T-helper 9 cell (primary cell): ENCODE measurements at regions not wholly inside any gene's neighbourhood (a gene's known extent, or its start where the extent isn't known, plus 50 kb on each side); places are given as distances from the start of the nearest gene placed in this dataset.
"Not testable (repeated sequence)": the region's sequence is repeated elsewhere in the genome, so short reads cannot be mapped to it uniquely, and the experiment has no call there.

Source experiments
- DNase-seq: peaks from one replicate; pipeline ENCODE4 v3.0.0-alpha.2; 2020

DNA sequence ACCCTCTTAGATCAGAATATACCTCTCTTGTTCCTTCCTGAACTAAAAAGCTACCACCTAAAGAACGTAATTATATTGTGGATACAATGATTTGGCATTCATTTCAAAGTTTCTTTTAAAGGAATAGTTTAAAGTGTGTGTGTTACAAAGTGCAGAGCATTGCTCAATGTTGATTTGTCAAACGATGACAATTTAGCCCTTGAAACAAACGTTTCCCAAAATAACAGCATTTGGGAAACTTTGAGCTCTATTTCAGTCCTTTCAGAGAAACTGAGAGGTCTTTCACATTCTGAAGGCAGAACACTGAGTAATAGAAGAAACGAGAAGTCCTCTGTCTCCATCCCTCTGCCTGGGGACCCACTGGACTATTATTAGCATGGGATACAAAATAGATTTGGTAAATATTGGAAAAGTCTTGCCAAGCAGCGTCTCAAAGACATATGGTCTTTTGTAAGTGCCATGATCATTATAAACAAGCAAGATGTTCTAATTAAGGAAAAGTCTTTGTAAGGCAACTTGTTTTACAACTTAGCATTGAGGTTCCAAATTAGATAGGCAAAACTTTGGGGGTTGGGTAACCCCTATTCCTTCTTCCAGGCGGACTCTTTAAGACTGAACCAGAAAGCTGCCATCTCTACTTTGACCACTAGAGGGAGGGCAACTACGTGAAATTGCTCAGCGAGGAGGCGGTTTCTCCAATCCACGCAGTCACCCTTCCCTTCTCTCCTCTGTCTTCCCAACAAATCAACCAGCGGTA, 208.8 kb downstream of the RNF144B start:
- peak; percentile 6 for DNase-seq

DNA sequence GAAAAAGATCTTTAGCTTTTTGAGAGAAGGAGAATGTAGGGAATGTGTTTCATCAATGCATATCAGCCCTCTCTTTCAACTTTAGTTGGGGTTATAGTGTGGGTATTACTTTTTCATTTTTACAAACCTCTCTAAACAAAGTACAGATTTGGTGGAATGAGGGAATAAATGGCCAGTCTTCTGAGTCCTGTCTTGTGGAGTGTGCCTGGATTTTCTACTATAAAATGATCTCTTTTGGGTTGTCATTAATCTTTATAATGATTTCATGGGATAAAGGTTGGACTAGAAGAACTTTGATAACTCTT, 209.3 kb downstream of the RNF144B start:
- no peak for DNase-seq

DNA sequence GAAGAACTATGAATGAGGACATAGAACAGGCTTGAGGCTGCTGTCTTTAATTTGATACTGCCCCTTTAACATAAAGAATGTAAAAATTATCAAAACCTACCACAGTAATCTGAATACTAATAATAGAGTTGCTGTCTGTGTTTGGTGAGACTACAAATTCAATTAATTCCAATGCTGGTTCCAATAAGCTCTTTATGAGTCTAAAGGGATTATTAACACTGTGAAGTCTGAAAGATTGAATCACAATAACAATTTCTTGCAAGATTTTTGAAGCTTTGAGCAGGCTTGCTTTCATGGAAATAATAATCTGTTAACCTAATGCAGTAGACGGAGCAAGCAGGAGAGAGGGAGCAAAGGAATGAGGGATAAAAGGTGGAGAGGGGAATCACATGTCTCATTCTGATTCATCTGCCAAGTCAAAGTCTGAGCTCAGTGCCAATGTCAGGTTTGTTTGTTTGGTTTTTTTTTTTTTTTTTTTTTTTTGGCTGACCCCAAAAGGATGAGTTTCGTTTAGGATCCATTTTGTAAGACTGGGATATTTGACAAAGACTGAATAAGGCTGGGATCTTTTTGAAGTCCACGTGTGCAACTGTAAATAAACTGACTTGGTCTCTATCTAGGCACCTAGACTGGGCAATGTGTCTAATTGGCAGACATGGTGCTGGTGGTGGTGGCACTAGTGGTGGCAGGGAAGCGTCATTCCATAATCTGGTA, 211.6 kb downstream of the RNF144B start:
- no peak for DNase-seq

DNA sequence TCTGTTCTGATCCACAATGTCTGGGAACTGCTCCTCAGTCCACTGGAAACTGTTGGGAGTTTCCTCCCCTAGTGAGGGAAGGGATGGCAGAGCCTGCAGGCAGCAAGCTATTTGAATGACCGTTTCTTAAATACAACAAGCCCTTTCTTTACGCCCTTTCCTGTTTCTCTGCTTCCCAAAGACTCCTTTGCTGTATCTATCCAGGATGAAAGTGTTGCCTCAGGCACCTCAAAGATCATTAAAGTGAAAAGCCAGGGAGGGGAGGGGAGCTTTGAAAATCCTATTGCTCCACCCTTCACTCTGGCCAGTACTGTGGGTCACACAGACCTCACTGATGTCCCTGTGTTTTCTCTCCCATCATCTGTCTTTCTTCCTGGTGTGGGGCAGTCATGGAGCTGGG, 213.1 kb downstream of the RNF144B start:
- no peak for DNase-seq

DNA sequence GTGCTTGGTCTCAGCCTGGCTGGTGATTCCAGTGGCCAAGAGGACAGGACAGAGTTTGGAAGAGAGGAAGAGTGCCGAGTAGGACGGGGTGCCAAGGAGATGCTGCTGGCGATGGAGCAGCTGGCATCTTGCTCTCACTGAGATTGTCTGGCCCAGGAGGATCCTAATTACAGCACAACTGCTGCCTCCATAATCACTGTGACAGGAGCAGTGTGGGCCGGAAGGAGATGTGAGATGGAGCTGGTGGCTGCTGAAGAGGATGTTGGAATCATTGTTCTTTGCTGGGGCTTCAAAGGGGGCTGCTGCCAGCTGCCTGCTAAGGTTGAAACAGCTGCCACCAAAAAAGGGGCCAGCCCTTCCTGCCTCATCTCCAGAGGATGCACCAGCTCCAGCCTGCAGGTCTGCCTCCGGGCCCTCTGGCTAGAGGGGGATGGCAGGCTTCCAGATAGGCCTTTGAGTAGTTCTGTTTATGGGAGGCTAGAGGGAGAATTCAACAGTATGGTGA, 214.4 kb downstream of the RNF144B start:
- DNase-seq, result no peak

DNA sequence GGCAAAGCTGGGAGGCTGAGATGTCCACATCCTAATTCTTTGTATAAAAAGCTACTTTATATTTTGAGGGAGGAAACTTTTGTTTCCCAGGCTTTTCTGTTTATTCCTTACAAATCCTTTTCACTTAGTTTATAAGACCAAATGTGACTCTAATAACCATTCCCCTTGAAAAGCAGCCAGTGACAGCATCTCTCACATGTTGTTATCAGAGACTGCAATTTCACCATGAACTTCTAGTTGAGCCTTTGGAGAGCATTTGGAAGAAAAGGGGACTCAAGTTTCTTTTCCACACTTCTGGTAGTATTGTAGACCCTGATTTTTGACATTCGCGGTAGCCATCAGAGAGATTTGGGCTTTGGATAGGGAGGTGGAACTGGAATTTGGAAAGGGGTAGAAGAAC, 215.8 kb downstream of the RNF144B start:
- no peak for DNase-seq

DNA sequence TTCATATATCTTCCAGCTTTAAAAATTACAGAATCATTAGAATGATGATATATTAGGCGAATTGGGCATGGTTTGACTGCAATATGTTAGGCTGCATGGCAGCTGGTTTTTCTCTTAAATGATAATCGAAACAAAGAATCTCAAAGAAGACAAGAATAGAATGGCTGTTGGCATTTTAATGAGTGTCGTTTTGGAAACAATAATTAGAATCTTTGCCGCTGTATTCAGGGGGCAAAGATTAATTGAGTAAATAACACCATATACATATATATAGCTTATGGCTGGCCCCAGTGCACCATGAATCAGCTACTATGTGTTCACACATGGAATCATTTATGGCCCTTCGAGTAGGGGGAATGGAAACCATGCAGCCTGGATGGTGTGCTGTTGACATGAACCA, 216.2 kb downstream of the RNF144B start:
- DNase-seq, result no peak

DNA sequence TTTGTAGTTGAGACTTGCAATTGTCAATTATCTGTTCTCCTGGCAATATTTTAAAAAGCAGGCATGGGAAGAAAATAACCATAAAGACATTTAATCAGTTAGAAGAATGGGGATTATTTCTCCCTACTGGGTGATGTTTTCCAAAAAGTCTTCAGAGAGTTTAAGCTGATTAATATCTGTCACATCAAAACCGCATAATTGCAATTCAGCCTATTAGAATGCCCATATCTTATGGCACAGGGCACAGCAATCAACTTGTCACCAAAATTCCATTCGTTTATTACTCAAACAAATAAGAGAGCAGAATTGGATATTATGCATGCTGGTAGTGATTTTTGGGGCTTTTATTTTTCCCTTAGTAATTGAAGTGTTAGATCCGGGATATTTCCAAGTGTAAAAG, 218.7 kb downstream of the RNF144B start:
- DNase-seq, result no peak

DNA sequence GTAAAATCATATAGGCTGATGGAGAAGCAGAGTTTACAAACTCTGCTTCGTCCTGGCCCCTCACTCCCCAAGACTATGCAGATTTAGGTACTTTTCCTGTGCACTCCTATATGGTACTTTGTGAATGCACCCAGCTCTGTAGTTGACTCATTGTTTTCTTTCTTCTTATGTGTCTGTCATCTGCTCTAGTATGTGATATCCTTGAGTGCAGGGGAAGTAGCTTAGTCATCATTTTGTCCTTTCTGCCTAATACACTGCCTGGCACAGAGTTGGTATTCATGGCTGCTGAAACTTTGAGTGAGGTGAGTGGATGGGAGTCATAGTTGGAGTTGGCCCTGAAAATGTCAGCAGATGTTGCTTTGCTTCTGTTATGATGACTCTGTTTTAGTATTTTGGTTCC, 222.6 kb downstream of the RNF144B start:
- no peak for DNase-seq

DNA sequence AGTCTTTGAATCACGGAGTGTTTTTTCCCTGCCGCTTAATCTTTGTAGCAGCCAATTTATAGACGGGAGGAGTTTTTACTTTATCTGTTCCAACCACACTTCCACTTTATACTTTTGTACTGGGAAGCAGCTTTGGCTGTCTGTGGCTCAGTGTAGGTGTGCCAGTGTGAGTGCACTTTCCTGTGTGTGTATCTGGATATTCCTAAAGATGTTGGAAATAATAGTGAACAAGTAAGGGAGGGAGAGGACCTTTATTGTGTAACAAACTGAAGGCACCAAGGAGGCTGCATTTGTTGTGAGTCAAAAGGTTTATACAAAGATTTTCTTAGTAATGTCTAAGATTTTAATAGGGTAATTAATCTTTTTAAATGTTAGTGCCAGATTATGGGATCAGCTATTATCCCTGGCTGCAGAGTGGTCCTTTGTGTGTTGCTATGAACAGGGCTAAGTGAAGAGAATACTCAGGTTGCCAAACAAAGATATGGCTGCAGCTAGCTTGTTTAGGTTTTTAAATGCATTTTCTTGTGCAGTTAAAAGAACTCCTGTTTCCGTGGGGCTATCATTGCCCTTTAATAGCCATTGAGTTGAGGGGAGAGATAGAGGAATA, 226.3 kb downstream of the RNF144B start:
- no peak for DNase-seq

DNA sequence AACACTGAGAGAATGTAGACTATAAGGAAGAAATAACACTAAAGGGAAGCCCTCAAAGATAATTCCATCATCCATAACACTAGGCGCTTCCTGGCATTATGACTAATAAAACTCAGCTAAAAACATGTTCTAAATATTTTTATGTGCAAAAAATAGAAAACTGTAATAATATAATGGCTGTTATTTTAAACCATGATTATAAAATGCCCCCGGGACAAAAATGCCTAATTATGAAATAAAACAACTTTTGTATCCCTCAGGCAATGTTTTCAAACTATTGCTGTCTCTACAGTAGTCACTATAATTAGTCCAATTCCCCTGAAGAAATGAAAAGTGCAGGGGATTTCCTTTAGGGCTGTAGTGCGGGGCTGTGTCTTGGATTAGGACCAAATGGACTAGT, 242.4 kb downstream of the RNF144B start:
- DNase-seq, result no peak

DNA sequence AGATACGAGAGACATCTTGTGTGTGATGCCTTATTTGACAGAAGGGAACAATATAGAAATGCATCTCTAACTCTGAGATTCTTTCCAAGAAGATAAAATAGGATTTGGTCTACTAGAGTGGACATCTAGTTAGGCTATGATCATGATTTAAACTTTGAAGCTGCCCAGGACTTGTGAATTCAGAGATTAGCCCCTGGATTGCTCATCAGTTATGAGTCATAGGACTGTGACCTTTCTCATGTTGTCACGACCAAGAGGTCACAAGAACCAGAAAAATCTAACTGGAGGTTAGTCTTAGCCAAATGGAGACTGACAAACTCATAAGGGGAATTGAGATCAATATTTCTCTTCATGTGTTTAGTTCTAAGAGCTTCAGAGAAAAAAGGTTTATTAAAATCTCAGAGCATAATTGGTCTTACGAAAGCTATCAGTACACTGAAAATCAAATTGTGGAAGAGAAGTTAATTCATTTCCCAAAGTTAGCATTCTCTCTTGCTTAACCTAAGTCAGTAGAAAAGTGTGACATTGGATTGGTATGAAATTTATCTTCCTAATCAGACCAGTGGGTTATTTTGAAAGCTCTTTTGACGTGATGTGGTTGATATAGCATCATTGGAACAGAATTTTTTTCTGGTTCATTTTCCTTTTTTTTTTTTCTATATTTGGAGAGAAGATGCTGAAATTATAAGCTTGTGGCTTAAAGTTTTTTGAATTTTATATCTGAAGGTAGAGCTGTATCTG, 245.7 kb downstream of the RNF144B start:
- DNase-seq, result no peak

DNA sequence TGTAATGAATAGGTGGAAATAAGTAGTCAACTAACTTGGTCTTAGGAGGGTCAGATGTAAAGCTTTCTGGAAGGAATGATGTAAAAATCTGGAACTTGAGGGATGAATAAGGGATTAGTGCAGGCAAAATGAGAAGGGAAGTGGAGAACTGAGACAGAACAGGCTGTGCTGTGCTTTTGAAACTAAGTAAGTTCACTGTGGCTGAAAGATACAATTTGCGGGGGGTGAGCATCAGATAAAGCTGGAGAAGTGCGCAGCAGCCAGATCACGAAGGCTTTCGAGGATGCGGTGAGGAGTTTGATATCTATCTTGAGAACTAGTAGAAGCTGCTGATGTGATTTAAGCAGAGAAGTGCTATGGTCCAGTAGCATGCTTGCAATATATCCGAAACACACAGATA, 247.8 kb downstream of the RNF144B start:
- DNase-seq, result no peak

DNA sequence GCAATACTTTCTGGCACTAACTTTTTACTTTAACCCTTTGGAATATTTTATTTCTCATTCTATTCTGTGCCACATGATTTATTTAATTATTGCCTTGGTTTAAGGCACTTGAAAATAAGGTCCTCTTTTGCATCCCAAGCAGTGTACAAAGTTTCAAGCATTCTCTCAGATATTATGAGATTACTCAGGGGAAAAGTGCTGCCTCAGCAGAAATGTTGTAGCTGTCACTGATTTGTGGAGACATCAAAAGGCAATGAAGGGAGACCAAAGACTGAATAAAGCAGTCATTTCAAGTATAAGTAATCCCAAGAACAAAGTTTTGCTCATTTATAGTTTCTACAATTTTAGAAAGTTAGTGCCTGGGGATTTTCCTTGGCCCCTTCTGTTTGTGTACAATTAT, 253.0 kb downstream of the RNF144B start:
- no peak for DNase-seq

DNA sequence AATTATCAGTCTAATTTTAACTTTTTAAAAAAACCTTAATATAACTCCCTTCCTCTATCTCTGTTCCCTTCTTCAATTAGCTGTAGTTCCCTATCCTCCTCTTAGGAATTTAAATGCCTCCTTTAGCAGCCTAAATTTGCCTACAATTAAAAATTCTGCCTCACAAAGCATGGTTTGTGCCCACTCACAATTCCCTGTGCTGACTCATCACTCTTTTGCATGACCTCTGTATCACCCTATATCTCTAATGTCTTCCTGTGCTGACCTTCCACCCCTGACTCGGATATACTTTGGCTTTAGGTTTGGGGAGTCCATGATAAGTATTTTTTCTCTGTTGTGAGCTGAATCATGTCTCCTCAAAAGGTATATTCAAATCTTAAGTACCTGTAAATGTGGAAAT, 253.6 kb downstream of the RNF144B start:
- DNase-seq, result no peak

DNA sequence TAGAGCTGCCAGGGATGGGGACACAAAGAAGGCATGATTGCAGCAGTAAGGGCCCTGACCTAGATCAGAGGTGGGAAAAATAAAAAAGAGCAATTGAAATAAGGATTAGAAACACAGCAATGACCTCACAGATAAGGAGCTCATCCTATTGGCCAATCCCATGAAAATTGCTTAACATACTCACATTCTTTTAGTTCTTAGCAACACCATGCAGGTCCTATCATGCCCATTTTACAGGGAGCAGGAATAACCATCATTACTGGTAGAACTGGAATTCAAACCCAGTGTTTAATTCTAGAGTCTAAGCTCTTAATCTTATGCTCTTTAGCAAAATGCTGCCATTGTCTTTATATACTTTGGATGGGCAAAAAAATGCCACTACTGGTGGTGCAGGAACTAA, 267.7 kb downstream of the RNF144B start:
- DNase-seq, result no peak

DNA sequence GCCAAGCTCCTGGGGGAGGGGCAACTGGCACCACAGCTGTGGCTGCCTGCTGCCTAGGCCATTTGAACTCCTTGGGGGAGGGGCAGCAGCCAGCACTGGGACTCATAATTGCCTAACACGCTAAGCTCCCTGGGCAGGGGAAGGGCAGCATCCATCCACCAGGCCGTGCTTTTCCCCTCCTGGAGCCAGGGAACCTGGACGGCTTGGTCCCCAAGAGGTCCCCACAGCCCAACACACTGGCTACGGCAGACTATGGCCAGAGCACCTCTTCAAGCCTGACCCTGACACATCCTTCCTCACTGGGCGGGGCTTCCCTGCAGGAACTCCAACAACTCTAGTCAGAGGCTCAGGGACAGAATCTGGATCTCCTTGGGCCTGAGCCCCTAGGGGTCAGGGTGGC, 269.4 kb downstream of the RNF144B start:
- no peak for DNase-seq

DNA sequence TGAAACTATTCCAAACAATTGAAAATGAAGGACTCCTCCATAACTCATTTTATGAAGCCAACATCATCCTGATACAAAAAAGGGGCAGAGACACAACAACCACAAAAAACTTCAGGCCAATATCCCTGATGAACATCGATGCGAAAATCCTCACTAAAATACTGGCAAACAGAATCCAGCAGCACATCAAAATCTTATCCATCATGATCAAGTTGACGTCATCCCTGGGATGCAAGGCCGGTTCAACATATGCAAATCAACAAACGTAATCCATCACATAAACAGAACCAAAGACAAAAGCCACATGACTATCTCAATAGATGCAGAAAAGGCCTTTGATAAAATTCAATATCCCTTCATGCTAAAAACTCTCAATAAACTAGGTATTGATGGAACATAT, 272.8 kb downstream of the RNF144B start:
- DNase-seq, result not testable (repeated sequence)

DNA sequence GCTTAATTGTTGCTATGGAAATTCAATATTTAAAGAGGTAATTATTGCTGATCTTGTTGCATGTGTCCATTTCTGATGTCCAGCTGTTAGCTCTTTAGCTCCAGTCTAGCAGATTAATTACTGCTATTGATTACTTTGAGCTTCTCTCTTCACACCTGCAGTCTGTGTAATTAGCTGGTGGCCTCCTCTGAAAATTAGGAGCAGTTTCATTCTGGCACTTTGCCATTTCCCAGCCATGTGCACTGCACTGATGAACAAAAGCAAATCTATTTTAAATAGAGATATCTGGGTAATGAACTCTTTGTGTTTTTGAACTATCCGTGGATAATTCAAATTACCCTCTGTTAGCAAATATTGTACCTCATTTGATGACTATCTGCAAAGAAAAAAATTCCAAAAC, 275.9 kb downstream of the RNF144B start:
- no peak for DNase-seq

DNA sequence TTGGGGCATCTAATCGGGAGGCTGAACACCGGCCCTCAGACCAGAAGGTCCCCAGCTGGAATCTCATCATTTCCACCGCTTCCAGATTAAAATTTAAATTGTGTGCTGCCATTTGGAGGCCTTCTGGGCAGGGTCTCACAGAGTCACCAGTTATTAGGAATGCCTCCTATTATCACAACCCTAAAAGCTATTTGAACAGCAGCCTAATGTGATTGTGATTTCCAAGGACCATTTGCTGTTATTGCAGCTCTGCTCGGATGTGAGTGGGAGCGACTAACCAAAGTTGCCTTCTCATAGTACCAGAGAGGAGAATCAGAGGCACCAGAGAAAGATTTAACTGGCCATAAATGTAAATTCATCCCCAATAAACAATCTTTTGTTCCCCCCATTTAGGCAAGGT, 277.3 kb downstream of the RNF144B start:
- no peak for DNase-seq

DNA sequence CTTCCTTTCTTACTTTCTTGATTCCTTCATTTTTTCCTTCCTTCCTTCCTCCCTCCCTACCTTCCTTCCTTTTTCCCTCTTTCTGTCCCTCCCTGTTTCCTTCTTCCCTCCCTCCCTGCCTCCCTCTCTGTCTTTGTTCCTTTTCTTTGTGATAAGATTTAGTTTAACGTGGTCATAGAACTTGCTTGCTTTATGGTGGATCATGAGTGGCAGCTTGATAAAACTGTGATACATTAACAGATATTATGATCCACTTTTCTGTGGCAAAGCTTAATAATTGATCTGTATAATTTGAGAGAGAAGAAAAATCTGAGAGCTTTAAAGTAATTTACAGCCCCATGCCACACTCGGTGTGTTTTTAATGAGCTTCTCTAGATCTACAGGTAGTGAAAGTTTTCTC, 280.5 kb downstream of the RNF144B start:
- DNase-seq, result no peak

DNA sequence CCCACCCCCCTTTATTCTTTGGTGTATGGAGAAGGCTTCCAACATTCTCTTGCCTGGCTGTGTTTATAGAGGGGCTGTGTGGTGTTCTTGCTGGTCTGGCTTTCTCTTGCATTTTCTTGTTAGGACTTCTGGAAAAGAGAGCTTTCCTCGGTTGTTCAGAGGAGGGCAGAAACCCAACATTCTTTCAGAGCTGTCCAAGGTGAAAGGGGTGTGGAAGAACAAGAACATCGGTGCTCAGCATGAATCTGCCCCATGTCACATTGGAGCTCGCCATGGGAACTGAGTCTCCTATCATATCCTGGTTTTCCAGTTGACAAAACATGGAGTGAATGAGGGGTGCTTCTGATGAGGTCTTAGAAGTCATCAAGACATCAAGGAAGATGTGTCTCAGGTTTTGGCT, 281.8 kb downstream of the RNF144B start:
- no peak for DNase-seq

DNA sequence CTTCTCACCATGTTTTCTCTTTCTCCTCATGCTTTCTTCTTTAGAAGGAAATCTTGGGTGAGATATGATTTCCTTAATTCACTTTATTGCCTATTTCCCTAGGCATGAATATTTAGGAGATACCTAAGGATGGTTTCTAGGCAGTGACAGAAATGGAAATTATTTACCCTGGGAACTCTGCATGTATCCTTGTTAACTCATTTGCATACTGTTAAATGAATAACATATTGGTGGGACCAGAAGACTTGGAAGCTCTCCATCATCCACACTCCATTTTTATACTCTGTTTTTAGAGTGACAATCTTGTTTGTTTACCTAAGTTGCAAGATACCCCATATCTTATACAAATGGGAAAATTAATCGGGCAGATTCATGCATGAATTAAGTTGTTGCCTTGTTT, 285.7 kb downstream of the RNF144B start:
- DNase-seq, result no peak

DNA sequence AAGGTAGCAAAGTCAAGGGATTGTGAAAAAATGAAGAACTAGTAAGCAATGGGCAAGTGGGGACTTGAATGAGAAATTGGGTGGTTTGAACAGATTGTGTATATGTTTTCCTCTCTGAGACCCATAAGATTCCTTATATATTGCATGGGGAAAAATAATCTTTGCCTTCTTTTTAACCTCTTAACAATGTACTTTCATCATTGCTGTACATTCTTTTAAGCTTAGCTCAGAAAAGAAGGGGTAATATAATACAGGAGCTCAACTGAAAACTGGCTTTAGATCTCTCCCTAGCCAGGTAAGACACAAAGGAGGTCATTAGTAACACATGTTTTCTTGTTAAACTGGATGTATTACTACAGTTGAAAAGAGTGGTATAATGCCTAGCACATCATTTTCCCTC, 287.2 kb downstream of the RNF144B start:
- no peak for DNase-seq
